ENCODE measurements at regions not wholly inside any gene's neighbourhood (a gene's known extent, or its start where the extent isn't known, plus 50 kb on each side); places are given as distances from the start of the nearest gene placed in this dataset.

DNA sequence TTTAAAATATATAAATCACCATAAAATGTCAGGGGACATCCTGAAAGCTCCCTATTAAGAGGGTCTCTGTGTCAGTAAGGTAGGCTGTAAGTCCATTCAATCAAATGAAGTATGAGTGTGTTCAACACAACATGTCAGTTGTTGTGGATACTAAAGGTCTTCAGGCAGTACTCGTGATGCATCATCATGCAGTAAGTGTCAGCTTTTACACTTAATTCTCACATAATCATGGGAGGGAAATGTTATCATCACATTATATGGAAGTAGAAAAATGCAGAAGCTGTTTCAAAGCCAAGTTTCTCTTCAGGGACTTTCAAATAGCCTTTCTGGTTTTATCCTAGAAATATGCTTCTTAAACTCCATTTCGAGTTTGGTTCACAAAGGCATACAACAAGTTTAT lies 477.1 kb upstream of the ID2 start:
- DNase-seq (ENCODE audit: low spot score): no peak

DNA sequence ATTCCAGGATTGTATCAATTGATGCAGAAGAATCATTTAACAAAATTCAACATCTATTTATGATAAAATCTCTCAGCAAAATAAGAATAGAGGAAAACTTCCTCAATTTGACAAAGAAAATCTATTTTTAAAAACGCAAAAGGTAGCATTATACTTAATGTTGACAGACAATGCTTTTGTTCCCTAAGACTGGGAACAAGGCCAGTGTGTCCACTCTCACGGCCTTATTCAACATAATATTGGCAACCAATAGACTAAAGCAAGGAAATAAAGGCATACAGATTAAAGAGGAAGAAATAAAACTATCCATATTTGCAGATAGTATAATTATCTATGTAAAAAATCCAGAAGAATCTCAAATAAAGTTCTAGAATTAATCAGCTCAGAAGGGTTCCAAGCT lies 472.4 kb upstream of the ID2 start:
- DNase-seq (ENCODE audit: low spot score): no peak

DNA sequence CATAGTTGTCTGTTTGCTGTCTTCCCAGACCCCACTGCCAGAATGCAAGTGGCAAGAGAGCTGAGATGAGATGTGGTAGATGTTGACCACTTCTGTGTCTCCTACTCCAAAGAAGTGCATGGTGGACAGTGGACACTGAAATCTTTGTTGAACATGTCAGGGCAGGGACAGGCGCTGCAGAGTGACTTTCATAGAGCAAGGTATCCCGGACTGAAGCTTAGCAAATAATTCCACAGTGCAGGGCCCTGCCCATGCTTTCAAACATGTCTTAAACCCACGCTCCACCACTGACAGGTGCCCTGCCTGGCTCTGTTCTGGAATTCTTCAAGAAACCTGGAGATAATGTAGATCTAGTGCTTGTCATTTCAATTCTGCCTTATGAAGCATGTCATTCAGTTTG lies 470.5 kb upstream of the ID2 start:
- no peak for DNase-seq (ENCODE audit: low spot score)

DNA sequence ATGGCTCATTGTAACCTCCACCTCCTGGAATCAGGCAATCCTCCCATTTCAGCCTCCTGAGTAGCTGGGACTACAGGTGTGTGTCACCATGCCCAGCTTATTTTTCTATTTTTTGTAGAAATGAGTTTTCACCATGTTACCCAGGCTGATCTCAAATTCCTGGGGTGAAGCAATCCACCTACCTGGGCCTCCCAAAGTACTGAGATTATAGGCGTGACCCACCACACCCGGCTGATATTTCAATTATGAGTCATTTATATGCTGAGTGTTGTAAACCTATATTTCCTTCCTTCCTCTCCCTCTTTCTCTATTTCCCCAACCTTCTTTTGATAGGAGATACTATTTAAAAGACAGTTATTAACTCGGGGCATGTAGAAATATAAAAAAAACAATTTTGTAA lies 469.6 kb upstream of the ID2 start:
- DNase-seq (ENCODE audit: low spot score): peak; percentile 18

DNA sequence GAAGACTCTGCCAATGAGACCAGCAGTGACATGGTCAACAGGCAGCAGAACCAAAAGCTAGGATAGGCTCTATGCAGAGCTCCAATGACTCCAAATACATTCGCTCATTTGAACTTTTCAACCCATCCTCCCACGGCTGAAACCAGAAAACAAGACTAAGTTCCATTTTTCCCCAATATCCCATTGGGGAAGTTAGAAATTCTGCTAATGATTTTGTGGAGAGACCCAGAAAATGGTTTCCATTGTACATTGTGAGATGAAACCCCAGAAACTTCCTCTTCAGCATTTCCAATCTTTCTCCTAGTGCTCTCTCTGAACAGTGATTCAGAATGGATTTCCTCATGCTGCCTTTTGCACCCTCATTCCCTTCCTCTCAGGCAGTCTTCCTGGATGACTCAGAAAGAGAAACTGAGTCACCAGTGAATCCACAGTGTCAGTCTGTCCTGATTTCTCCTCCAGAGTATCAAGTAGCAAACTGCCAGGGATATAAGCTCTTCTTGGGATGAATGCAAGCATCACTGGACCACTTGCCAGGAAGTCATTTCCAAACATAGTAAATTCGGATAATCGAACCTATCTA lies 467.7 kb upstream of the ID2 start:
- no peak for DNase-seq (ENCODE audit: low spot score)

DNA sequence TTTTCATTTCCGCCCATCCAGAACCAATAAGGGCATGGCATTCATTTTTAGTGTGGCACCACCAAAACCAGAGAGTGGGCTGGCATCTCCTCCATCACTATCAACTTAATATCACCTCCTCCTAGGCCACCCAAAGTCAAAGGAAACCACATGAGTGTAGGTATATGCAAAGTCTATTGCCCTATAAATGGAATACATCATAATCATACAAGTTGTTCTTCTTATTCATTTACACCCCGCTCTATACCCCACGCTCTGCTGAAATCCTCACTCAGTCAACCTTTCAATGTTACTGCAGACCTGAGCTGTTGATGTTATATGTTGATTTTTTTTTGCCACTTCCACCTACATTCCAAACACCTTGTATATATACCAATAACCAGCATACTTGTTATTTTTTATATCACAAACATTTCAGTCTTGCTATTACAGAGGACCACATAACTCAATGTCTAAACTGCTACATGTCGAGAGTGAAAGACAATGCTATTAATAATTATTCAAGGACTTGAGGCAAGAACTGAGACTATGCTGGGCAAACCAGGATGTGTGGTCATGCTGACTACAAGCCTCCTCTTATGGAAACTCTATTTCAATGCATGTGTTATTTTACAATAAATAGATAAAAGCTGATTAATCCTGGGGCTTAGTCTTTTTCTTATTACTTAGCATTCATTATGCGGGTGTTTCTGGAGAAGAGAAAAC lies 466.5 kb upstream of the ID2 start:
- DNase-seq (ENCODE audit: low spot score): no peak

DNA sequence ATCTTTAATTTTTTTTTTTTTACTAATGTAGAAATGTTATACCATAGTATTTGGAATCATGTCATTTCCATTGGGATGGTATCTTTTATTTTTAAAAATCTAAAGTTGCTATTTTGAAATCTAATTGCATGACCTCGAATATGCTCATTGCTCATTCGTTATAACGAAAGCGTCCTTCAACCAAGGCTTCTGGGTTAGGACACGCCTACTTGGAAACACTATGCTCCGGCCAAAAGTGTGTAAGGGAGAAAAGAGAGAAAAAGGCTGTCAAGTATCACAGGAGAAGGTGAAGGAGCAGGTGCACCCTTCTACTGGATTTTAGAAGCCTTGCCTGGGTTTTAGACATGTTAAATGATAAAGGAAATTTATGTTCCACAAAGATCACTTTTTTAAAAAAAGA lies 465.9 kb upstream of the ID2 start:
- no peak for DNase-seq (ENCODE audit: low spot score)

DNA sequence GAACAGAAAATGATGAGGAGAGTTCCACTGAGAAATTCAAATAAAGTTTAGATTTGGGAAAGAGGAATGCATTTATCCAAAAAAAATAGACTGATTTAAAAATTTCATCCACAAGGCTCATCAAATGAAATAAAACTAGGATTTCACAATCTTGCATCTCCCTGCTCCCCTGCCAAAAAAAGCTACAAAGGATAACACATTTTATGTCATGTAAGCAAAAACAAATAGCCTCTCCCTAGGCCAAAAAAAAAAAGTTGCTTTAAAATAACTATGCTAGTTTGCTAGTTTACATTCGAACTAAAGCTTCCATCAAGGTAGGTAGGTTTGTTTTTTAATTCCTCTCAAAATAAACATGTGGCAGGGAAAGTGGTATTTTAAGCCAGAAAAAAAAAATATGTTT lies 465.5 kb upstream of the ID2 start:
- DNase-seq (ENCODE audit: low spot score): no peak

DNA sequence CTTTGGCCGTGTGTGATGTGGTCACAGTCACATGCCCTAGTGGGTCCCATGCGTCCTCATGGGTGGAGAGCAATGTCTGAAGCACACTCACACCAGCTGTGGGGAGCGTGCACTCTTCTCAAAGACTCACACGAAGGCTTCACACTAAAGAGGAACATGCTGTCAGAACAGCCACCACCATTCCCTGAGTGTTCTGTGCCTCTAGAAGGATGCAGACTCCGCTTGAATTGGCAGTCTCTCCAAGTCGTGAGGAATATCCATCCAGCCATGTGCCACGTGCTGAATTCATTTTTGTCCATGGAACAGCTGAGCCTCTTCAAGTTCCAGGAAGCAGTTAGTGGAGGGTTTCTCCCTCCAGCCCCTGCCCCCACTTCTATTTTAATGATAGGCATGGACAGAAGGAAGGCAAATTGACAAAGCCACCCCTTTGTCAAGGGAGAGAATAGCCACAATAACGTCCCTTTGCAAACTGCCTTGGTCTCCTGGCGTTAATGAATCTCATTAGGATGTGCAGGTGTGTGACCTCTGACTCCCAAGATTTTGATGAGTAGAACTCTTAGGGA lies 464.3 kb upstream of the ID2 start:
- no peak for DNase-seq (ENCODE audit: low spot score)

DNA sequence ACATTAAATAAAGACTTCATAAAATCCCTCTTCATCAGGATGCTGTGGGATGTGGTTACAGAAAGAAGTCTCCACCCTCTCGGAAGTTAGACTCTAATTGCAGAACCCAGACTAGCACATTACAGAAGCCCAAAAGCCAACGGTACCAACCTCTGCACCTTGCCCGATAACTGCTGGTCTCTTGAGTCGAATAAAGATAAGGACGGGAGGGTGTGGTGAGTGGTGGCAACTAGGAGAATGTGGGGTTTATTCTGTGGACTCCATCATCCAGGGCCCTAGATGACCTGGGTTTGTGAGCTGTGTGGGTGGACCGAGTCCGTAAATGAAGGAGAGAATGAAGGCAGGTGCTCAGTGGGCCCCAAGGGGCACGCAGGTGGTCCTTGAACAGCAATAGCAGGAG lies 462.8 kb upstream of the ID2 start:
- no peak for DNase-seq (ENCODE audit: low spot score)

DNA sequence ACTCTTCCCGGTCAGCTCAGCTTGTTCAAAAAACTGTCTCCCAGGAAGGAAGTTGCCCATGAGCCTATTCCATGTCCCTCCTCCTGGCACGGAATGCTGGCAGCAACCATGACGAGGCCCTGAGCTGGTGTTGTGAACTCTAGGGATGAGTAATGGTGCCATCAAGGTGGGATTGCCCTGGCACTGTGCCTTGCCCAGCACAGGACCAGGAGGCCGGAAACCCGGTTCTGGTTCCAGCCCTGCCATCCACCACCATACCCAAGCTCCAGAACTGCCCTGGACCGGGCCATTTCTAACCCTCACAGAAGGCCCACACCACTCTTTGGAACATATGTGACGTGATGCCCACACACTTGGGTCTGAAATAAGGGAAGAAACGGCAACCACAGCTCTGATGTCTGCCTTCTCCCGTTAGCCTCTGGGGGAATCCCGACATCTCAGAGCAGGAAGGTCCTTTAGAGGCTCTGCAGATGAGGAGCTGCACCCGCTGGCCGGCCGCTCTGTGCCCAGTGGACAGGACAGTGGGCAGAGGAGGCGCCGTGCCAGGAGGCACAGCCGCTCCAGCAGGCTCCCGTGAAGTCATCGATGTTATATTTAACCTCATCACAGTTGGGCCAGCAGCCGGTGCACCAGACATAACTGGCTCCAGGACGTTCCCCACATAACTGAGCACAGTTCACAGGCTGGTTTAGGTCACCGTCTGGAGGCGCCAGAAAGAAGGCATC lies 462.1 kb upstream of the ID2 start:
- no peak for DNase-seq (ENCODE audit: low spot score)

DNA sequence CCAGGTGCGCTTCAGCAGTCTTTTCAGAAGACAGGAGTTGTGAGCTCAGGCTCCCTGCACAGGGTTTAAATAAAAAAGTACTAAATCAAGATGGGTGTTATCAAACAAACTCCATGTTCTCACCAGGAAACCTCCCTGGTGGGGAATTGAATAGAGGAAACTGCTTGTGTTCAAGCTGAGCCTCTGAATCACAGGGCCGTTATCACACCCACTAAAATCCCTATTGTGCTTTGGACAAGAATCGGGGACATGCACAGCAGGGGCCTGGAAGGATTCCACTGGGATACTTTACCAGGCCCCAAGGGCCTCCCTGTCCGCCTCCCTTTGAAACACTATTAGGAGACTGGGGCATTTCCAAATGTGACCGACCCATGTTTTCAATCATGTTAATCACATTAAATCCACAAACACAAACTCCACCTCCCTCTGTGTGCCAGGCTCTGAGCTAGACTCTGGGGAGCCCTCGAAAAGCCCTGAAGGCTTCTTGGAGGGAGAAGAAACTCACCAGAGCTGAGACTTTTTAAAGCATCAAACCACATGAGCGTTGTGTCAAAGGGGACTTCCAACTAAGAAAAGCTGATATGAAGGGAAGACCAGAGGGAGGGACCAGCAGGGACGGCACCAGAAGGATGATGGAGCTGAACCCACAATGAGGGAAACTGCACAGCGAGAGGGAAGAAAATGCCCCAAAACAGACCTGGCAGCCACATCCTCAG lies 458.7 kb upstream of the ID2 start:
- no peak for DNase-seq (ENCODE audit: low spot score)

DNA sequence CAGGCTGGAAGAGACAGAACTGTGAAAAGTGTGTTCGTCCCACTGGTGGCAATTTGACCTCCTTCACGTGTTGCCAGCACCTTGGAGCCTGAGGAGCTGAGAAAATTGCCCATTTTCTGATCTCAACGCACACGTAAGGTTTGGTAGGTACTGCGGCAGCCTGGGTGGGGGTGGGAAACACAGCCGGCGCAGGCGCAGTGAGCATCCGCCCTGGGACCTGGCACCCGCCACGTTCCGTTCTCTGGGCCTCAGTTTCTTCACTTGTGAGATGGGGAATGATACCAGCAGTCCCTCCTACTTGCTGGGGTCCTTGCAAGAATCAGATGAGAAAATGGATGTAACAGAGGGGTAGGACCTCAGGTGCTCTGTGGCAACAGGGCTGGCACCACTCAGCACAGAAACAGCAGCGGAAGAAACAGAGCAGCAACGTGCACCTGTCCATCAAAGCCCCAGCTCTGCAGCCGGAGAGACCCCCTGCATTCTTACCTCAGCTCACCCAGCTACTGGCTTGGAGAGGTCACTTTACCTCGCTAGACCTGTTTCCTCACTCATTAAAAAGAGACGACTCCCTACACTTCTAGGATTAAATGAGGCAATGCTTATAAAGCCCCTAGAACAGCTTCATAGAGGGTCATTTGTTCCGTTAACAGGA lies 458.0 kb upstream of the ID2 start:
- no peak for DNase-seq (ENCODE audit: low spot score)

DNA sequence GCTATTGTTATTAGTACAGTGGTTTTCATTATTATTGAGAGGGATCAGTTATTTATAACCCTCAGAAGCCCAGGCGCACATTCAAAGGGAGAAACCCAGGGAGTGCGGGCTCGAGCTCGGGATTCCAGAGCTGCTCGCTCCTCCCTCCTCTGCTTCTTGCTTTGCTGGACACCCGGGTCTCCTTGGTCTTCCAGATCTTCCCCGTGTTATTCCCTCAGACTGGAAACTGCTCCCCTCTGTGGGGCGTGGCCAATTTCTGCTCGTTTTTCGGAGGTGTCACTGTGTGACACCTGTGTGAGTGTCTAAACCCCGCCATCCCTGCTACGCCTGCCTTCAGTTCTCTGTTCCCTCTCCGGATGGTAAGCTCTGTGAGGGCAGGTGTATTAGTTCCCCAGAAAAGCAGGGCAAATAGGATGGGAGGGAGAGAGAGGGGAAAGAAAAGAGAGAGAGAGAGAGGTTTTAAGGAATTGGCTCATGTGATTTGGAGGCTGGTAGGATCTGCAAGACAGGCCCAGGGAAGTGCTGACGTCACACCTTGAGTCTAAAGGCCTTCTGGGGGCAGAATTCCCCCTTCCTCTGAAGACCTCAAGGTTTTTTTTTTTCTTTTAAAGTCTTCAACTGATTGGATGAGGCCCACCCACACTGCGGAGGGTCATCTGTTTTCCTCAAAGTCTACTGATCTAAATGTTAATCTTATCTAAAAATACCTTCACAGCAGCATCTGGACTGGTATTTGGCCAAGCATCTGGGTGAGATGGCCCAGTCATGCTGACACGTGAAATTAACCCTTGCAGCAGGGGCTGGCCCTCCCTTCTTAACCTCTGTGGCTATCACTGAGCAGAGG lies 457.3 kb upstream of the ID2 start:
- no peak for DNase-seq (ENCODE audit: low spot score)

DNA sequence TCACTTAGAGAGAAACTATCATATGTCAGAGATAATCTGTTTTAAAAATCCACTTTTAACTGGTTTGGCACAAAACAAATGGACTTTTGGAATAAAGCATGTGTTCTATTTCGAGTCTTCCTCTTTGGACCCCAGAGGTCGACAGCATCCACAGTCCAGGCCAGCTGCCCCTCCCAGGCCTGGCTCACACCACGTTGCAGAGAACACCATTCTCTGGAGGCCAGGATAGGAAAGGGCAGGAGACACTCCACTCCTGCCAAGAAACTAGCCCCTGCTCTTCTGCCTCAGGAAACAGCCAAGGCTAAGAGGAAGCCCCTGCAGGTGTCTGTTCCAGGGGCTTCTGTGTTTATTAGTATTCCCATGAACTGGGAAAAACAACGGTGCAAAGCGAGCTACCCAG lies 456.6 kb upstream of the ID2 start:
- no peak for DNase-seq (ENCODE audit: low spot score)

DNA sequence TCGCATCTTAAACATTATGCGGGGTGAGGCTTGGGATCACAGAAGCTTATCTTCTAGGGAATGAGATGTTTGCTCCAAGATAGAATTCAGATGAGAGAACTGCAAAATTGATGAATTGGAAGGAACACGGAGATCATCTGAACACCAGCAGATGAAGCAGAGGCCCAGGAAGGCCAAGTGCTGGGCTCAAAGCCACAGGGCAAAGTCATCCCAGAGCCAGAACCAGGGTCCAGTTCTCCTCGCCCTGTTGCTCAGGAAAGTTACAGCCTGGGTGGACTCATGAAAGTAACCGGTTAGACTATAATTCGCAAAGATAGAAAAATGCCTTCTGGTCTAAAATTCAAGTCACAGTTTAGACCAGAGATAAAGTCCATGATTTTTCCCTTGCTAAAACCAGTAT lies 456.1 kb upstream of the ID2 start:
- no peak for DNase-seq (ENCODE audit: low spot score)

DNA sequence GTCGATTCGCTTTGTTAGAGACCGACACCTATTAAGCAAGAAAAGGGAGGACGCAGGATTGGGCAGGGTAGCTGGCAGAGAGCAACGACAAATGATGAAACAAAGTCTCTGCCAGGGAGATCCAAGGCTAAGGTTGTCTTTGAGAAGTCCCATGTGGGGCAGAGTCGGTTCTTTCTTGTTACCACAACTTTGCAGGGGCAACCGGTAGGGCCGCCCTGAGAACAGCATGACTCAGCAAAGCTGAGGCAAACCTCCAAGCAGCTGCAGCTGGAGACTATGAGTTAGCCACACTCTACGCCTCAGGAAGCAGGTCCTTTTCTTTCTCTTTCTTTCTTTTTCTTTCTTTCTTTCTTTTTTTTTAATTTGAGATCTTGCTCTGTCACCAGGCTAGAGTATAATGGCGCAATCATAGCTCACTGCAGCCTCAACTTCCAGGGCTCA lies 452.3 kb upstream of the ID2 start:
- peak; percentile 31 for DNase-seq (ENCODE audit: low spot score)

DNA sequence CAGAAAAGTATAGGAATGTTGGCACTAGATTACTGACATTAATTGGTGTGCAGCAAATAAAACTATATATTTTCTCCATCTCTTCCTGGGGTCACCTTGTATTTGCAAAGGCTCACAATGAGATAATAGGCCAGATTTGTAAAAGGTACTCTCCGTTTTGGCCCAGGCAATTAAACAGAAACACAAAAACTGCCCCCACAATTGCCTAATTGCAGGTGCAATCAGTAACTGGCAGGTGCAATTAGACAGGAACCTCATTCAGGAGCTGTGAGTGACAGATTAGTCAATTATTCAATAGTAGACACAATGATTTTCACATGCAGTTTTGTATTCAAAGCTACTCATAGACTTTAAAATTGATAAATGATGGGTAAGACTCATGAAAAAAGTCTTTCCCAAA lies 451.4 kb upstream of the ID2 start:
- no peak for DNase-seq (ENCODE audit: low spot score)

DNA sequence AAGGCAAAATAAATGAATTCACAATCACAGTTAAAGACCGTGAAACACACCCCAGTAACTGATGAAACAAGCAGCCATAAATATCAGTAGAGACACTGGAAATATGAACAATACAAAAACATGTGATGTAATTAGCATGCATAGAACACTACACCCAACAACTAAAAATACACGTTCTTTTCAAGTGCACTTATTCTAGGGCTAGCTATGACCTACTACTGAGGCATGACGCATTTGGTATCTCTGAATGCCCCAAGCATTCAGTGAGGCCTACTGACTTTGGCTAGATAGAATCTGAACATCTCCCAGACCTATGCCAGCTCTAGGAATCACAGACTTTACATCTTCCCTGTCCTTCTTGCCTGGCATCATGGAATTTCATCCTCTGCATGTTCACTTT lies 450.0 kb upstream of the ID2 start:
- no peak for DNase-seq (ENCODE audit: low spot score)

DNA sequence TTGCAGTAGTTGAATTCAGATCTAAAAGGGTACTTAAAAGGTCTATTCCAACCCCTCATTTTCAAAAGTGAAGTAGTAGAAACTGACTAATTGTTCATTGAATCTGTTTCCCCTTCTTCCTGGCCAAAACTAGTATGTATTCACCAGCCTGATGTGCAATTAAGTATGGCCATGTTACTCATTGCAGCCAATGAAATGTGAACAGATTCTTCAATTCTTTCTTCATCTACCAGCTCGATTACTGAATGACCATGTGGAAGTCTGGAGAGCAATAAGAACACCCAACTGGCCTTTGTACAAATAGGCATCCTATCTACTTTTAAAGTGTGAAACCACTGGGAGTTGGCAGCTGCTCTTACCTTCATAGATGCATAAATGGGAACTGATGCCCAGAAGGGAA lies 449.0 kb upstream of the ID2 start:
- DNase-seq (ENCODE audit: low spot score): no peak

DNA sequence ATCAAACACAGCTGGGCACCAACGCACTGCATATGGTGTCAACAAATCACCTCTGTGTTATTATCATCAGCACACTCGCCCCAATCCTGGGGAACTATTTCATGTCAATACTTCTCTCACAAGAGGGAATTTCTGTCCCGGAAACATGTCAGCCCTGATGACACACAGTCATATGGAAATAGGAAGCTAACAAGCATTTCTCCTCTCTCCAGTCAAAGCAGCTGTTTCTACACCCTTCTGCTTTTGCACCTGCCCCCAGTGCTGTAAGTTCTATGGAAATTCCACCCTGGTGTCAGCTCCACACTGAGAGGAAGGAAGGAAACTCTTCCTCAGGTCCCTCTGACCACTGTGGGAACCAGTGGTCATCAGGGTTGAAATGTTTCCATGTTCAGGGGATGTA lies 447.6 kb upstream of the ID2 start:
- DNase-seq (ENCODE audit: low spot score): no peak
